PC-3 (cell line): ENCODE measurements at regions not wholly inside any gene's neighbourhood (a gene's known extent, or its start where the extent isn't known, plus 50 kb on each side); places are given as distances from the start of the nearest gene placed in this dataset.

ENCODE experiments used
- ATAC-seq: fragments of 200-7000 bp; cut with Tn5 transposase; 2 replicates; pipeline ENCODE4 v1.9.1; 2020; ENCODE audit warnings: mild to moderate bottlenecking, moderate library complexity
- BruUV-seq: library from RNA; stranded (reverse); fragments of 400-500 nt; replicated peaks from 2 replicates; lab custom pipeline; 2021; lab: Mats Ljungman, UMichigan
- CTCF ChIA-PET: fragments of 300-600 bp; sonication (Branson Sonifier 250); formaldehyde crosslinking; loops from one replicate; lab custom pipeline; 2022; ENCODE audit warnings: antibody characterized with exemption; lab: Charles Lee
- POLR2A ChIA-PET: fragments of 300-600 bp; sonication (Branson Sonifier 250); formaldehyde crosslinking; loops from one replicate; lab custom pipeline; 2022; ENCODE audit warnings: antibody characterized with exemption; ENCODE audit not compliant: unreplicated experiment; lab: Charles Lee
- DNase-seq: peaks from one replicate; pipeline ENCODE4 v3.0.0-alpha.2; 2015
- H2AFZ ChIP-seq: fragments of 300-600 bp; sonication (generic); 2 replicates; pipeline ENCODE4 v1.6.0; 2016; ENCODE audit warnings: antibody characterized with exemption, low read length
- H3F3A ChIP-seq: fragments of 300-600 bp; sonication (generic); one replicate; pipeline ENCODE4 v1.6.0; 2017; ENCODE audit warnings: antibody characterized with exemption, low read length, control low read depth, mild to moderate bottlenecking; ENCODE audit not compliant: unreplicated experiment
- H3K27ac ChIP-seq: fragments of 300-600 bp; sonication (generic); 2 replicates; pipeline ENCODE4 v1.5.1; 2016; ENCODE audit warnings: mild to moderate bottlenecking, low read length
- H3K27me3 ChIP-seq: fragments of 300-600 bp; sonication (generic); 2 replicates; pipeline ENCODE4 v1.6.1; 2016; ENCODE audit warnings: low read length, mixed read lengths
- H3K36me3 ChIP-seq: fragments of 300-600 bp; sonication (generic); 2 replicates; pipeline ENCODE4 v1.6.1; 2016; ENCODE audit warnings: low read depth, mixed run types, low read length, mixed read lengths
- H3K4me1 ChIP-seq: fragments of 300-600 bp; sonication (generic); 2 replicates; pipeline ENCODE4 v1.5.1; 2016; ENCODE audit warnings: low read length; ENCODE audit not compliant: insufficient read depth
- H3K4me2 ChIP-seq: fragments of 300-600 bp; sonication (generic); 2 replicates; pipeline ENCODE4 v1.6.0; 2016; ENCODE audit warnings: low read length
- H3K4me3 ChIP-seq: fragments of 300-600 bp; sonication (generic); 2 replicates; pipeline ENCODE4 v1.5.1; 2016; ENCODE audit warnings: mild to moderate bottlenecking, low read length, mixed read lengths
- H3K79me2 ChIP-seq: fragments of 300-600 bp; sonication (generic); 2 replicates; pipeline ENCODE4 v1.6.1; 2017; ENCODE audit warnings: low read length, mixed read lengths
- H3K9ac ChIP-seq: fragments of 300-600 bp; sonication (generic); 2 replicates; pipeline ENCODE4 v1.6.0; 2016; ENCODE audit warnings: mild to moderate bottlenecking, low read length
- H3K9me2 ChIP-seq: fragments of 300-600 bp; sonication (generic); replicated peaks from 2 replicates; pipeline ENCODE4 v1.6.1; 2016; ENCODE audit warnings: mixed run types, low read length, mixed read lengths
- H3K9me3 ChIP-seq: fragments of 300-600 bp; sonication (generic); 2 replicates; pipeline ENCODE4 v1.6.1; 2016; ENCODE audit warnings: low read length, mixed read lengths
- H4K20me1 ChIP-seq: fragments of 300-600 bp; sonication (generic); 2 replicates; pipeline ENCODE4 v1.6.1; 2016; ENCODE audit warnings: low read length, mixed read lengths
- EZH2 ChIP-seq: fragments of 300-600 bp; sonication (generic); IDR thresholded peaks from one replicate; pipeline ENCODE4 v1.6.1; 2017; ENCODE audit warnings: antibody characterized with exemption, mild to moderate bottlenecking, low read length; ENCODE audit not compliant: unreplicated experiment
- EZH2phosphoT487 ChIP-seq: fragments of 300-600 bp; sonication (generic); IDR thresholded peaks from 2 replicates; pipeline ENCODE4 v1.6.1; 2018; ENCODE audit warnings: mild to moderate bottlenecking, antibody characterized with exemption, low read length, borderline replicate concordance
- intact Hi-C: fragments of 100-400 bp; cut with micrococcal nuclease; formaldehyde crosslinking; loops from 2 replicates; pipeline ENCODE4 v1.9.0; 2023
- TF ChIP-seq, protein P1 (sequence below): fragments of 300-600 bp; sonication (generic); conservative IDR thresholded peaks from 2 replicates; pipeline ENCODE4 v1.5.1; 2017; ENCODE audit warnings: antibody characterized with exemption, low read depth, mild to moderate bottlenecking, low read length

DNA sequence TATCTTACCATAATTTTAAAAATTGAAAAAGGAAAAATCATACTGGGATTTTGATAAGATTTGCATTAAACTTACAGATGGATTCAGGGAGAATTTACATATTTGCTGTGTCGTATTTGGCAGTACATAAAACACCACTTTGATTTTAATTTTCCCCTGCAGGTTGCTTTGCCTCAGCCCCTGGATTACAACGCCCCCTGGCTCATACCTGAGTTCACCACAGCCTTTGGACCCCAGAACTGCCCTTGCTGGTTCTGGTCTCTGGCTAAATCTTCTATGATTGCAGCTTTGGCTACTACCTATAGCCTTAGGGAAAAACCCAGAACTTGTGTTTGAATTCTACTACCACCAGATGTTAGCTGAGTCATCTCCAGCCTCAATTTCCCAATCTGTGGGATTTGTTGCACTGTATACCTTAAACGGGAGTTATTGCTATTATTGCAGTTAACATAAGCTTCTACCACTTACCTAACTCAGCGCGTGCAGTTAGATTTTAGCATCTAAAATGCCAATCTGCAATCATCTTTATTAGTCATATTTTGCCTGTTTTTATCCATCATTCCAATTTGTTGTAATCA is 315.7 kb upstream of the GADL1 start:
- no peak overlapping the region for H3K4me3 ChIP-seq
- H3K4me2 ChIP-seq, result no peak overlapping the region
- TF ChIP-seq, protein P1, sequence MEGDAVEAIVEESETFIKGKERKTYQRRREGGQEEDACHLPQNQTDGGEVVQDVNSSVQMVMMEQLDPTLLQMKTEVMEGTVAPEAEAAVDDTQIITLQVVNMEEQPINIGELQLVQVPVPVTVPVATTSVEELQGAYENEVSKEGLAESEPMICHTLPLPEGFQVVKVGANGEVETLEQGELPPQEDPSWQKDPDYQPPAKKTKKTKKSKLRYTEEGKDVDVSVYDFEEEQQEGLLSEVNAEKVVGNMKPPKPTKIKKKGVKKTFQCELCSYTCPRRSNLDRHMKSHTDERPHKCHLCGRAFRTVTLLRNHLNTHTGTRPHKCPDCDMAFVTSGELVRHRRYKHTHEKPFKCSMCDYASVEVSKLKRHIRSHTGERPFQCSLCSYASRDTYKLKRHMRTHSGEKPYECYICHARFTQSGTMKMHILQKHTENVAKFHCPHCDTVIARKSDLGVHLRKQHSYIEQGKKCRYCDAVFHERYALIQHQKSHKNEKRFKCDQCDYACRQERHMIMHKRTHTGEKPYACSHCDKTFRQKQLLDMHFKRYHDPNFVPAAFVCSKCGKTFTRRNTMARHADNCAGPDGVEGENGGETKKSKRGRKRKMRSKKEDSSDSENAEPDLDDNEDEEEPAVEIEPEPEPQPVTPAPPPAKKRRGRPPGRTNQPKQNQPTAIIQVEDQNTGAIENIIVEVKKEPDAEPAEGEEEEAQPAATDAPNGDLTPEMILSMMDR, result peak; percentile 46
- TF ChIP-seq EZH2, result no peak
- no peak for TF ChIP-seq EZH2phosphoT487
- POLR2A ChIA-PET, result no interaction called here
- DNase-seq (no peak), ATAC-seq (no peak)
- no peaks in the 10 kb centered on the region for H3F3A ChIP-seq
- H2AFZ ChIP-seq, result no peak overlapping the region
- H3K4me1 ChIP-seq, result peaks cover 17% of the 10 kb centered on the region
- H3K9me2 ChIP-seq, result no peaks in the 10 kb centered on the region
- no peaks in the 10 kb centered on the region for H3K9me3 ChIP-seq
- no peak overlapping the region for H3K27ac ChIP-seq
- no peaks in the 10 kb centered on the region for H4K20me1 ChIP-seq
- H3K27me3 ChIP-seq, result no peaks in the 10 kb centered on the region
- H3K9ac ChIP-seq, result no peak overlapping the region
- BruUV-seq, result no TSS peak
- no peaks in the 10 kb centered on the region for H3K79me2 ChIP-seq
- intact Hi-C loops, result no loop called here
- H3K36me3 ChIP-seq, result no peaks in the 10 kb centered on the region
- CTCF ChIA-PET, result no interaction called here

DNA sequence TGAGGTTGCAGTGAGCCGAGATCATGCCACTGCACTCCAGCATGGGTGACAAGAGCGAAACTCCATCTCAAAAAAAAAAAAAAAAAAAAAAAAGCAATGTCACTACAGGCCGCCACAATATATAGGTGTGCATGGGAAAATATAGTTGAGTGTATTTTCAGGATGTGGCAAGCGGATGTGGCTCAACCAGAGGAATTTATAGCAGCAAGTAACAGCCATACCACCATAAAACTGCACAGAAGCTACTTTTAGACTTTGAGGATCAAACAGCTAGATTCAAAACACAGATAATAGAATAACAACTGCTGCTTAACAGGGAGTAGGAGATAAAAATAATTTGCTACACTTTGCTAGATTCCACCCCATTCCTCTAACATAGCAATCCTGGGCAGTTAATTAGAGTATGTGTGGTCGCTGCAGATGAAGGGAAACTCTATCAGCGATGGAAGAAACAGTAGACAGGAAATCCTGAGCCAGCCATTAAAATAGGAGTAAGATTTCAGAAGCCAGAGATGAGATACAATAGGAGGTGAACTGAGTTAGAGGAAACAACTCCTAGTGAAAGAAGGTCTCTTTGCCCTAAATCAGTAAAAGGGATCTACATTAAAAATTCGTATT is 318.7 kb upstream of the STT3B start:
- Histone ChIP-seq H3K27me3 (no peaks in the 10 kb centered on the region), H2AFZ (no peak overlapping the region), H3K9ac (no peak overlapping the region), H3K36me3 (no peaks in the 10 kb centered on the region), H4K20me1 (no peaks in the 10 kb centered on the region), H3F3A (no peaks in the 10 kb centered on the region), H3K27ac (peak overlapping the region; percentile 11; the same call in 1 of the 2 replicates), H3K79me2 (no peaks in the 10 kb centered on the region), H3K4me1 (peaks cover 17% of the 10 kb centered on the region), H3K4me3 (no peak overlapping the region), H3K9me2 (no peaks in the 10 kb centered on the region), H3K4me2 (no peak overlapping the region), H3K9me3 (no peaks in the 10 kb centered on the region)
- ATAC-seq (no peak), DNase-seq (peak; percentile 22)
- POLR2A ChIA-PET, result no interaction called here
- intact Hi-C loops, result no loop called here
- CTCF ChIA-PET, result no interaction called here
- BruUV-seq, result no TSS peak
- no peak for TF ChIP-seq EZH2phosphoT487
- no peak for TF ChIP-seq EZH2
- TF ChIP-seq, protein P1, result no peak

DNA sequence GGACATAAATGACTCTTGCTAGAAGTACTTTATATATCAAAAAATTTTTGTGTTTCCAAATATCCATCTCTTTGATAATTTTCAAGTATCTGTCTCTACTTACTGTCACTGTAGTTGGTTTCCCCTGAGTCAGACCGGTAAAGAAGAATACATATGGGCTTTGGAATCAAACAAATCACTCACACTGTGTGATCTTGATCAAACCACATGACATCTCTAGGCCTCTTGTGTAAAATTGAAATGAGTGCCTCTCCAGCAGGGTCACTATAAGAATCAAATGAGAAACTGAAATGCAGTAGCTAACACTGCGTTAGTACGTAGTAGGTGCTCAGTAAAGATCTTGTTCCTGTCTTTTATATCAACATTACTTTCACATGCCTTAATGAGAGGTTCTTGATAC is 314.6 kb upstream of the STT3B start:
- Histone ChIP-seq H4K20me1 (no peaks in the 10 kb centered on the region), H3K4me1 (peaks cover 6% of the 10 kb centered on the region), H3K36me3 (no peaks in the 10 kb centered on the region), H3K9ac (no peak overlapping the region), H3K27me3 (no peaks in the 10 kb centered on the region), H3K9me2 (no peaks in the 10 kb centered on the region), H3F3A (no peaks in the 10 kb centered on the region), H3K4me3 (no peak overlapping the region), H3K27ac (no peak overlapping the region), H3K9me3 (no peaks in the 10 kb centered on the region), H3K4me2 (no peak overlapping the region), H3K79me2 (no peaks in the 10 kb centered on the region), H2AFZ (no peak overlapping the region)
- no peak for TF ChIP-seq EZH2
- TF ChIP-seq, protein P1, result no peak
- TF ChIP-seq EZH2phosphoT487, result no peak
- intact Hi-C loops, result no loop called here
- no TSS peak for BruUV-seq
- no peak for ATAC-seq
- no peak for DNase-seq
- ChIA-PET CTCF (no interaction called here), POLR2A (no interaction called here)
